SK-N-SH (cell line): ENCODE measurements at regions not wholly inside any gene's neighbourhood (a gene's known extent, or its start where the extent isn't known, plus 50 kb on each side); places are given as distances from the start of the nearest gene placed in this dataset.

ENCODE experiments used
- CTCF ChIA-PET: fragments of 300-600, 350-600 bp; formaldehyde crosslinking; extraction: SDS; loops from one replicate; lab custom pipeline; 2021; lab: Yijun Ruan, JAX
- POLR2A ChIA-PET: fragments of 350-600 bp; sonication (Branson Sonifier 250); formaldehyde crosslinking; extraction: SDS; loops from one replicate; lab custom pipeline; 2020; ENCODE audit warnings: antibody characterized with exemption, inconsistent platforms; lab: Yijun Ruan, JAX
- DNase-seq: peaks from one replicate; pipeline ENCODE4 v3.0.0; 2012
- H2AFZ ChIP-seq: fragments of 200-600 bp; sonication (generic); 2 replicates; pipeline ENCODE4 v1.8.1; 2016; ENCODE audit warnings: antibody characterized with exemption, mild to moderate bottlenecking, low read depth
- H3F3A ChIP-seq: fragments of 200-600 bp; sonication (generic); replicated peaks from 2 replicates; pipeline ENCODE3; 2016; ENCODE audit warnings: antibody characterized with exemption, mild to moderate bottlenecking; ENCODE audit not compliant: insufficient read depth
- H3K27ac ChIP-seq, 2 experiments: fragments of 200-500 bp in 1 of 2; fragments of 200-600 bp in 1 of 2; sonication (Bioruptor generic) in 1 of 2; sonication (generic), shearing (Covaris generic) in 1 of 2; 2 replicates each; pipeline versions ENCODE4 v1.5.1 to v1.6.1; 2014 to 2016; ENCODE audit warnings: low read depth in 2 of 2, inconsistent platforms in 1 of 2, low read length in 1 of 2, mild to moderate bottlenecking in 1 of 2, mixed read lengths in 1 of 2
- H3K27me3 ChIP-seq: fragments of 200-600 bp; sonication (generic), shearing (Covaris generic); 2 replicates; pipeline ENCODE4 v1.6.1; 2016; ENCODE audit warnings: mixed run types; ENCODE audit not compliant: insufficient read depth
- H3K36me3 ChIP-seq, 2 experiments: fragments of 200-500 bp in 1 of 2; fragments of 200-600 bp in 1 of 2; sonication (Bioruptor generic) in 1 of 2; sonication (generic) in 1 of 2; replicated peaks in 1 of 2; 2 replicates each; pipeline versions ENCODE3 to v1.5.1; 2014 to 2016; ENCODE audit warnings: low read length in 1 of 2, mild to moderate bottlenecking in 1 of 2; ENCODE audit not compliant: insufficient read depth in 2 of 2, control insufficient read depth in 1 of 2
- H3K4me1 ChIP-seq, 2 experiments: fragments of 200-500 bp in 1 of 2; fragments of 200-600 bp in 1 of 2; sonication (Bioruptor generic) in 1 of 2; sonication (generic), shearing (Covaris generic) in 1 of 2; 2 replicates each; pipeline versions ENCODE4 v1.5.1 to v1.6.1; 2014 to 2016; ENCODE audit warnings: low read depth in 1 of 2, low read length in 1 of 2, mixed run types in 1 of 2; ENCODE audit not compliant: insufficient read depth in 2 of 2, control insufficient read depth in 1 of 2
- H3K4me2 ChIP-seq: fragments of 200-600 bp; sonication (generic), shearing (Covaris generic); 2 replicates; pipeline ENCODE4 v1.6.1; 2017; ENCODE audit warnings: mixed run types
- H3K4me3 ChIP-seq, 2 experiments: fragments of 200-500 bp in 1 of 2; fragments of 200-600 bp in 1 of 2; sonication (Bioruptor generic) in 1 of 2; sonication (generic), shearing (Covaris generic) in 1 of 2; 2 replicates each; pipeline versions ENCODE4 v1.5.1 to v1.8.1; 2014 to 2016; ENCODE audit warnings: low read depth in 2 of 2, inconsistent platforms in 1 of 2, low read length in 1 of 2, mild to moderate bottlenecking in 1 of 2, mixed read lengths in 1 of 2, moderate library complexity in 1 of 2
- H3K79me2 ChIP-seq: fragments of 200-600 bp; sonication (generic); 2 replicates; pipeline ENCODE4 v1.8.1; 2017; ENCODE audit warnings: mild to moderate bottlenecking; ENCODE audit not compliant: insufficient read depth
- H3K9ac ChIP-seq: fragments of 200-600 bp; sonication (generic); 2 replicates; pipeline ENCODE4 v1.6.1; 2017; ENCODE audit warnings: mixed run types
- H3K9me2 ChIP-seq: fragments of 200-600 bp; sonication (generic); 2 replicates; pipeline ENCODE4 v1.6.1; 2017; ENCODE audit warnings: mixed run types
- H3K9me3 ChIP-seq: fragments of 200-600 bp; sonication (generic); 2 replicates; pipeline ENCODE4 v1.6.1; 2017; ENCODE audit warnings: mixed run types, mild to moderate bottlenecking, moderate library complexity
- H4K20me1 ChIP-seq: fragments of 200-600 bp; sonication (generic); 2 replicates; pipeline ENCODE4 v1.6.1; 2017; ENCODE audit warnings: mild to moderate bottlenecking, mixed run types; ENCODE audit not compliant: insufficient read depth
- EZH2phosphoT487 ChIP-seq: fragments of 200-600 bp; sonication (generic); IDR thresholded peaks from 2 replicates; pipeline ENCODE4 v1.6.1; 2017; ENCODE audit warnings: low read depth, mixed run types, mild to moderate bottlenecking, antibody characterized with exemption, moderate library complexity, borderline replicate concordance
- FOXJ3 ChIP-seq: sonication (generic); formaldehyde crosslinking; IDR thresholded peaks from 2 replicates; pipeline ENCODE4 v1.5.1; 2020; ENCODE audit warnings: mild to moderate bottlenecking, missing genetic modification reagents
- GABPA ChIP-seq: IDR thresholded peaks from 2 replicates; pipeline ENCODE4 v1.4.0; 2012; ENCODE audit warnings: low read depth, mild to moderate bottlenecking
- GATA2 ChIP-seq: sonication (generic); formaldehyde crosslinking; IDR thresholded peaks from 2 replicates; pipeline ENCODE4 v1.5.0; 2020; ENCODE audit warnings: mild to moderate bottlenecking, missing genetic modification reagents
- MAX ChIP-seq: IDR thresholded peaks from 2 replicates; pipeline ENCODE4 v1.4.0; 2012; ENCODE audit warnings: low read depth
- MEF2A ChIP-seq: IDR thresholded peaks from 2 replicates; pipeline ENCODE4 v1.4.0; 2012; ENCODE audit warnings: low read depth, borderline replicate concordance
- MXI1 ChIP-seq: IDR thresholded peaks from 2 replicates; pipeline ENCODE4 v1.6.1; 2012; ENCODE audit warnings: mild to moderate bottlenecking, low read depth, low read length, improper control_type of control experiment
- RFX5 ChIP-seq: IDR thresholded peaks from 2 replicates; pipeline ENCODE4 v1.6.1; 2012; ENCODE audit warnings: mild to moderate bottlenecking, improper control_type of control experiment, low read length
- RXRA ChIP-seq: IDR thresholded peaks from 2 replicates; pipeline ENCODE4 v1.4.0; 2012; ENCODE audit warnings: low read depth, mild to moderate bottlenecking, borderline replicate concordance
- SIN3A ChIP-seq: IDR thresholded peaks from 2 replicates; pipeline ENCODE4 v1.6.1; 2012; ENCODE audit warnings: low read depth, mild to moderate bottlenecking, low read length, moderate library complexity, borderline replicate concordance
- TEAD4 ChIP-seq: IDR thresholded peaks from 2 replicates; pipeline ENCODE4 v1.4.0; 2012; ENCODE audit warnings: mild to moderate bottlenecking, borderline replicate concordance; ENCODE audit not compliant: insufficient read depth
- WGBS: methylation state at CpG from one replicate; pipeline ENCODE4 v1.1.6; 2017; ENCODE audit warnings: low lambda C conversion rate; 5-methylcytosine and 5-hydroxymethylcytosine counted together
- TF ChIP-seq, protein P1 (sequence below): IDR thresholded peaks from 2 replicates; pipeline ENCODE4 v1.6.1; 2012; ENCODE audit warnings: mild to moderate bottlenecking, low read depth, low read length, moderate library complexity
- TF ChIP-seq, protein P2 (sequence below): fragments of 150-350 bp; IDR thresholded peaks from 2 replicates; pipeline ENCODE4 v1.6.1; 2016; ENCODE audit warnings: mild to moderate bottlenecking, low read depth, low read length
- TF ChIP-seq, protein P3 (sequence below): fragments of 200-600 bp; sonication (generic); IDR thresholded peaks from 2 replicates; pipeline ENCODE4 v1.6.1; 2017; ENCODE audit warnings: antibody characterized with exemption, mild to moderate bottlenecking, moderate library complexity

DNA sequence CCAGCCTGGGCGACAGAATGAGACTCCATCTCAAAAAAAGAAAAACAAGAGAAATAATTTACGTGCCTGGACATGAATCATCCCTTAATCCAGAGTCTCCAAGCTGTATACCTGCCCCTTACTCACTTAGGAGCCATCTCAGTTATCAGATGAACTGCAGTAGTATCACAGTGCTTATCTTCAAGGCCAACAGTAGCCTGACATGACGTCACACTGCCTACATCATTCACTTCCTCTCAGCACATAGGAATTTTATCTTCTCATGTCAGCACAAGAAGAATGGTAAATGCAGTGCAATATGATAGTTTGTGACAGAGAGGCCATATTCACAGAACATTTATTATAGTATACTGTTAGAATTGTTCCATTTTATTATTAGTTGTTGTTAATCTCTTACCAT, 216.6 kb downstream of the SS18 start:
- H3K36me3 ChIP-seq, result no peaks in the 10 kb centered on the region
- ChIA-PET CTCF (no interaction called here), POLR2A (no interaction called here)
- H2AFZ ChIP-seq, result no peak overlapping the region
- H3K79me2 ChIP-seq, result no peaks in the 10 kb centered on the region
- 35% methylated on average over 3 of the region's 3 CpGs for WGBS
- no peak for DNase-seq
- H3K27me3 ChIP-seq, result no peaks in the 10 kb centered on the region
- no peak overlapping the region for H3K4me2 ChIP-seq
- no peaks in the 10 kb centered on the region for H3K9me3 ChIP-seq
- H3K9ac ChIP-seq, result no peak overlapping the region
- no peaks in the 10 kb centered on the region for H4K20me1 ChIP-seq
- peaks cover 0 to 17% of the 10 kb centered on the region in 2 experiments; a peak in 1 of 4 replicates for H3K4me1 ChIP-seq
- H3F3A ChIP-seq, result no peaks in the 10 kb centered on the region
- no peak overlapping the region for H3K27ac ChIP-seq
- TF ChIP-seq GABPA, result no peak
- TF ChIP-seq RXRA, result no peak
- TF ChIP-seq MXI1, result no peak
- no peak for TF ChIP-seq RFX5
- TF ChIP-seq FOXJ3, result no peak
- no peak for TF ChIP-seq MAX
- TF ChIP-seq, protein P1, sequence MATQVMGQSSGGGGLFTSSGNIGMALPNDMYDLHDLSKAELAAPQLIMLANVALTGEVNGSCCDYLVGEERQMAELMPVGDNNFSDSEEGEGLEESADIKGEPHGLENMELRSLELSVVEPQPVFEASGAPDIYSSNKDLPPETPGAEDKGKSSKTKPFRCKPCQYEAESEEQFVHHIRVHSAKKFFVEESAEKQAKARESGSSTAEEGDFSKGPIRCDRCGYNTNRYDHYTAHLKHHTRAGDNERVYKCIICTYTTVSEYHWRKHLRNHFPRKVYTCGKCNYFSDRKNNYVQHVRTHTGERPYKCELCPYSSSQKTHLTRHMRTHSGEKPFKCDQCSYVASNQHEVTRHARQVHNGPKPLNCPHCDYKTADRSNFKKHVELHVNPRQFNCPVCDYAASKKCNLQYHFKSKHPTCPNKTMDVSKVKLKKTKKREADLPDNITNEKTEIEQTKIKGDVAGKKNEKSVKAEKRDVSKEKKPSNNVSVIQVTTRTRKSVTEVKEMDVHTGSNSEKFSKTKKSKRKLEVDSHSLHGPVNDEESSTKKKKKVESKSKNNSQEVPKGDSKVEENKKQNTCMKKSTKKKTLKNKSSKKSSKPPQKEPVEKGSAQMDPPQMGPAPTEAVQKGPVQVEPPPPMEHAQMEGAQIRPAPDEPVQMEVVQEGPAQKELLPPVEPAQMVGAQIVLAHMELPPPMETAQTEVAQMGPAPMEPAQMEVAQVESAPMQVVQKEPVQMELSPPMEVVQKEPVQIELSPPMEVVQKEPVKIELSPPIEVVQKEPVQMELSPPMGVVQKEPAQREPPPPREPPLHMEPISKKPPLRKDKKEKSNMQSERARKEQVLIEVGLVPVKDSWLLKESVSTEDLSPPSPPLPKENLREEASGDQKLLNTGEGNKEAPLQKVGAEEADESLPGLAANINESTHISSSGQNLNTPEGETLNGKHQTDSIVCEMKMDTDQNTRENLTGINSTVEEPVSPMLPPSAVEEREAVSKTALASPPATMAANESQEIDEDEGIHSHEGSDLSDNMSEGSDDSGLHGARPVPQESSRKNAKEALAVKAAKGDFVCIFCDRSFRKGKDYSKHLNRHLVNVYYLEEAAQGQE, result no peak
- no peak for TF ChIP-seq SIN3A
- TF ChIP-seq, all 33 proteins: peak for 0
- no peak overlapping the region for H3K4me3 ChIP-seq
- H3K9me2 ChIP-seq, result no peaks in the 10 kb centered on the region

DNA sequence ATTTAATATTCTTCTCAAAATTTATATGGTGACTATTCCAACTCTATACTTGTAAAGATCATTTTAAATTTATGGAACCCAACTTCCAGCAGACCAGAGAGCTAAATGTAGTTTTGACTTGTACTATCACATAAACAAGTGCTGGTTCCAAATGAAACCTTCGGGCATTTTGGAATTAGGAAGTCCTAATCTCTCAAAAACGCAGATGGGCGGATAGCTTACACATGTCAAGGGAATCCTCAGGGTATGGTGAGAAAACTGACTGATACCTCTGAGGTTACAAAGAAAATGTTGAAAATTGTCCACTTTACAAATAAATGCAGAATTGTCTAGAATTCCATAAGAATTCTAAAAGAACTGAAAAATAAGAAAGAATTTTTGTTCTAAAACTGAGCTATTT, 224.1 kb downstream of the SS18 start:
- Histone ChIP-seq H3K36me3 (no peaks in the 10 kb centered on the region), H3K4me2 (no peak overlapping the region), H3K4me3 (no peak overlapping the region), H4K20me1 (no peaks in the 10 kb centered on the region), H3K4me1 (no peaks in the 10 kb centered on the region; a peak in 1 of 4 replicates), H3F3A (no peaks in the 10 kb centered on the region), H2AFZ (no peak overlapping the region), H3K9ac (no peak overlapping the region), H3K9me3 (no peaks in the 10 kb centered on the region), H3K9me2 (no peaks in the 10 kb centered on the region), H3K79me2 (no peaks in the 10 kb centered on the region), H3K27ac (no peak overlapping the region), H3K27me3 (no peaks in the 10 kb centered on the region; the same call in 1 of the 2 replicates)
- TF ChIP-seq, protein P2, sequence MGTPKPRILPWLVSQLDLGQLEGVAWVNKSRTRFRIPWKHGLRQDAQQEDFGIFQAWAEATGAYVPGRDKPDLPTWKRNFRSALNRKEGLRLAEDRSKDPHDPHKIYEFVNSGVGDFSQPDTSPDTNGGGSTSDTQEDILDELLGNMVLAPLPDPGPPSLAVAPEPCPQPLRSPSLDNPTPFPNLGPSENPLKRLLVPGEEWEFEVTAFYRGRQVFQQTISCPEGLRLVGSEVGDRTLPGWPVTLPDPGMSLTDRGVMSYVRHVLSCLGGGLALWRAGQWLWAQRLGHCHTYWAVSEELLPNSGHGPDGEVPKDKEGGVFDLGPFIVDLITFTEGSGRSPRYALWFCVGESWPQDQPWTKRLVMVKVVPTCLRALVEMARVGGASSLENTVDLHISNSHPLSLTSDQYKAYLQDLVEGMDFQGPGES, result no peak
- TF ChIP-seq, protein P3, sequence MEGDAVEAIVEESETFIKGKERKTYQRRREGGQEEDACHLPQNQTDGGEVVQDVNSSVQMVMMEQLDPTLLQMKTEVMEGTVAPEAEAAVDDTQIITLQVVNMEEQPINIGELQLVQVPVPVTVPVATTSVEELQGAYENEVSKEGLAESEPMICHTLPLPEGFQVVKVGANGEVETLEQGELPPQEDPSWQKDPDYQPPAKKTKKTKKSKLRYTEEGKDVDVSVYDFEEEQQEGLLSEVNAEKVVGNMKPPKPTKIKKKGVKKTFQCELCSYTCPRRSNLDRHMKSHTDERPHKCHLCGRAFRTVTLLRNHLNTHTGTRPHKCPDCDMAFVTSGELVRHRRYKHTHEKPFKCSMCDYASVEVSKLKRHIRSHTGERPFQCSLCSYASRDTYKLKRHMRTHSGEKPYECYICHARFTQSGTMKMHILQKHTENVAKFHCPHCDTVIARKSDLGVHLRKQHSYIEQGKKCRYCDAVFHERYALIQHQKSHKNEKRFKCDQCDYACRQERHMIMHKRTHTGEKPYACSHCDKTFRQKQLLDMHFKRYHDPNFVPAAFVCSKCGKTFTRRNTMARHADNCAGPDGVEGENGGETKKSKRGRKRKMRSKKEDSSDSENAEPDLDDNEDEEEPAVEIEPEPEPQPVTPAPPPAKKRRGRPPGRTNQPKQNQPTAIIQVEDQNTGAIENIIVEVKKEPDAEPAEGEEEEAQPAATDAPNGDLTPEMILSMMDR, result no peak
- TF ChIP-seq MEF2A (no peak), EZH2phosphoT487 (no peak), GATA2 (CRISPR knock-in tag) (no peak), TEAD4 (no peak)
- ChIA-PET POLR2A (no interaction called here), CTCF (interaction anchor here (0.7 to 1.8 kb wide), 3 partner anchors 14 to 30 kb away, joined by 3 to 4 read pairs (median 3); no protein-coding TSS in a partner anchor)
- 61% methylated on average over 3 of the region's 3 CpGs for WGBS
- no peak for DNase-seq
